ENCODE measurements at regions not wholly inside any gene's neighbourhood (a gene's known extent, or its start where the extent isn't known, plus 50 kb on each side); places are given as distances from the start of the nearest gene placed in this dataset.

GRCh38 chr21:22535630-22536029 lies 1537.4 kb downstream of the NCAM2 start (continued):
- no peak for TF ChIP-seq TCF7L2 (IDR thresholded peaks at IDR 0.05; ENCODE audit: borderline replicate concordance, extremely low read depth, insufficient read depth, insufficient read length)
- no peak for TF ChIP-seq POLR2A (IDR thresholded peaks at IDR 0.05; ENCODE audit: borderline replicate concordance, extremely low read depth, insufficient read depth, insufficient read length)
- TF ChIP-seq CBX3 (IDR thresholded peaks at IDR 0.05; ENCODE audit: low read depth), result no peak
- no peak for TF ChIP-seq MAX (IDR thresholded peaks at IDR 0.05)
- TF ChIP-seq ZBTB33 (IDR thresholded peaks at IDR 0.05; ENCODE audit: extremely low read depth, insufficient replicate concordance, low read length), result no peak
- TF ChIP-seq POLR2AphosphoS5 (IDR thresholded peaks at IDR 0.05; ENCODE audit: low read depth, low read length), result no peak

- ATAC-seq, result no peak
- Histone ChIP-seq H3K9me2 (ENCODE audit: insufficient read depth) (no peaks in the 10 kb centered on the region), H3K27me3 (ENCODE audit: insufficient read depth, low read length) (no peaks in the 10 kb centered on the region), H3K4me2 (ENCODE audit: low read length) (no peak overlapping the region), H3K4me1 (ENCODE audit: control insufficient read depth in 1 of 2, insufficient read depth in 2 of 2, low read length in 2 of 2) (no peaks in the 10 kb centered on the region), H3K4me3 (replicated peaks in 1 of 2; ENCODE audit: low read depth in 1 of 2, low read length in 2 of 2) (no peak overlapping the region), H3K9me3 (ENCODE audit: control insufficient read depth in 1 of 2, insufficient read depth in 1 of 2, low read depth in 1 of 2, low read length in 2 of 2) (peaks cover 37% of the 10 kb centered on the region in 2 experiments; a peak in 3 of 4 replicates), H3K36me3 (ENCODE audit: control insufficient read depth in 1 of 2, insufficient read depth in 2 of 2, low read length in 2 of 2) (no peaks in the 10 kb centered on the region), H3K27ac (ENCODE audit: low read depth, low read length) (no peak overlapping the region), H2AFZ (ENCODE audit: low read depth, low read length, poor library complexity, severe bottlenecking) (no peak overlapping the region), H3K9ac (ENCODE audit: low read length) (no peak overlapping the region), H4K20me1 (ENCODE audit: insufficient read depth) (no peaks in the 10 kb centered on the region), H3K79me2 (ENCODE audit: insufficient read depth, low read length) (no peaks in the 10 kb centered on the region)
- CTCF ChIA-PET, result no interaction called here
- DNase-seq (ENCODE audit: low read depth, low spot score), result no peak
- no peak for TF ChIP-seq EGR1 (IDR thresholded peaks at IDR 0.05; ENCODE audit: low read depth)
- POLR2A ChIA-PET, result no interaction called here
- no TSS peak for BruUV-seq (replicated peaks)
- intact Hi-C loops (cut with micrococcal nuclease), result no loop called here
- RAD21 ChIA-PET (ENCODE audit: low non-redundant PET in 1 of 2, low total read pairs in 2 of 2, uncharacterized antibody in 2 of 2, unreplicated experiment in 2 of 2), result no interaction called here
Measured at GRCh38 chr21:22536509-22536908, 1538.3 kb downstream of the NCAM2 start.

Data from HCT116 (cell line).